Left ventricle myocardium superior (tissue), 1 donor: ENCODE measurements at regions not wholly inside any gene's neighbourhood (a gene's known extent, or its start where the extent isn't known, plus 50 kb on each side); places are given as distances from the start of the nearest gene placed in this dataset.

Experiments used
- ATAC-seq: fragments of 200-7000 bp; cut with Tn5 transposase; one replicate; pipeline ENCODE4 v1.9.1; 2020; ENCODE audit warnings: mild to moderate bottlenecking, moderate library complexity
- DNase-seq: peaks from one replicate; pipeline ENCODE4 v3.0.0-alpha.2; 2020
- intact Hi-C: fragments of 100-400 bp; cut with micrococcal nuclease; formaldehyde crosslinking; loops from one replicate; pipeline ENCODE4 v1.11.0; 2022
- donor health status: DM: no; HTN: yes; CAD: no; lungs with severe emphysema.

GRCh38 chr14:26395726-26396125, 202.1 kb downstream of the NOVA1 start:
- intact Hi-C loops = no loop called here
- no peak for ATAC-seq
- no peak for DNase-seq

- intact Hi-C loops = no loop called here
- DNase-seq = no peak
- ATAC-seq = peak; percentile 45
Observed at GRCh38 chr14:26394150-26394810, 203.6 kb downstream of the NOVA1 start.

GRCh38 chr14:26392498-26392897, 205.3 kb downstream of the NOVA1 start:
- no peak for ATAC-seq
- intact Hi-C loops = no loop called here
- no peak for DNase-seq

GRCh38 chr14:26389646-26390508, 208.0 kb downstream of the NOVA1 start:
- ATAC-seq = peak; percentile 80
- intact Hi-C loops = no loop called here
- DNase-seq = no peak

GRCh38 chr14:26385310-26385709, 212.5 kb downstream of the NOVA1 start:
- DNase-seq (no peak), ATAC-seq (no peak)
- intact Hi-C loops = no loop called here

GRCh38 chr14:26382901-26383685, 214.7 kb downstream of the NOVA1 start:
- ATAC-seq (no peak), DNase-seq (no peak)
- intact Hi-C loops = no loop called here

- intact Hi-C loops = no loop called here
- ATAC-seq = no peak
Observed at GRCh38 chr14:26381405-26381804, 216.4 kb downstream of the NOVA1 start.

GRCh38 chr14:26380637-26381036, 217.2 kb downstream of the NOVA1 start:
- ATAC-seq = no peak
- DNase-seq = no peak
- intact Hi-C loops = no loop called here

More at GRCh38 chr14:26381405-26381804, 216.4 kb downstream of the NOVA1 start:
- no peak for DNase-seq

GRCh38 chr14:26379951-26380350, 217.9 kb downstream of the NOVA1 start:
- DNase-seq (no peak), ATAC-seq (no peak)
- intact Hi-C loops = no loop called here

- intact Hi-C loops = no loop called here
- ATAC-seq (no peak), DNase-seq (no peak)
Observed at GRCh38 chr14:26377150-26377549, 220.7 kb downstream of the NOVA1 start.

GRCh38 chr14:26370115-26370514, 227.7 kb downstream of the NOVA1 start:
- ATAC-seq (no peak), DNase-seq (no peak)
- intact Hi-C loops = no loop called here

- DNase-seq (no peak), ATAC-seq (no peak)
- intact Hi-C loops = no loop called here
Observed at GRCh38 chr14:26363689-26364088, 234.1 kb downstream of the NOVA1 start.

- ATAC-seq = no peak
- DNase-seq = no peak
- intact Hi-C loops = no loop called here
Observed at GRCh38 chr14:26344596-26344995, 253.2 kb downstream of the NOVA1 start.

GRCh38 chr14:26339381-26339780, 258.5 kb downstream of the NOVA1 start:
- DNase-seq (no peak), ATAC-seq (no peak)
- intact Hi-C loops = no loop called here

- ATAC-seq = no peak
- intact Hi-C loops = no loop called here
- no peak for DNase-seq
Observed at GRCh38 chr14:26338231-26338630, 259.6 kb downstream of the NOVA1 start.

GRCh38 chr14:26334288-26334687, 263.5 kb downstream of the NOVA1 start:
- intact Hi-C loops = no loop called here
- ATAC-seq (no peak), DNase-seq (no peak)

GRCh38 chr14:26332966-26333365, 264.9 kb downstream of the NOVA1 start:
- intact Hi-C loops = no loop called here
- ATAC-seq (no peak), DNase-seq (no peak)

- ATAC-seq (no peak), DNase-seq (no peak)
- intact Hi-C loops = no loop called here
Observed at GRCh38 chr14:26330982-26331381, 266.9 kb downstream of the NOVA1 start.

- DNase-seq (no peak), ATAC-seq (no peak)
- intact Hi-C loops = no loop called here
Observed at GRCh38 chr14:26328791-26329190, 269.0 kb downstream of the NOVA1 start.

- intact Hi-C loops = no loop called here
- DNase-seq (no peak), ATAC-seq (no peak)
Observed at GRCh38 chr14:26323869-26324268, 274.0 kb downstream of the NOVA1 start.
